HL-60 (cell line): ENCODE measurements at regions not wholly inside any gene's neighbourhood (a gene's known extent, or its start where the extent isn't known, plus 50 kb on each side); places are given as distances from the start of the nearest gene placed in this dataset.

ENCODE experiments used
- DNase-seq, 2 experiments: peaks; one replicate each; pipeline ENCODE4 v3.0.0-alpha.2; 2010 to 2020; ENCODE audit warnings: low read depth in 1 of 2, low spot score in 1 of 2
- H3K27ac ChIP-seq: fragments of 250-450 bp; sonication (Bioruptor Pico); replicated peaks from 2 replicates; pipeline ENCODE4 v1.5.1; 2020; ENCODE audit warnings: mild to moderate bottlenecking, moderate library complexity
- H3K27me3 ChIP-seq: fragments of 250-450 bp; sonication (Bioruptor Pico); 2 replicates; pipeline ENCODE4 v1.5.1; 2021; ENCODE audit warnings: mild to moderate bottlenecking, moderate library complexity; ENCODE audit not compliant: insufficient read depth, poor library complexity, severe bottlenecking
- H3K4me3 ChIP-seq: replicated peaks from 2 replicates; pipeline ENCODE4 v1.5.1; 2011; ENCODE audit warnings: mild to moderate bottlenecking, control low read depth, low read length; ENCODE audit not compliant: insufficient read depth
- GABPA ChIP-seq: IDR thresholded peaks from 2 replicates; pipeline ENCODE4 v1.6.1; 2012; ENCODE audit warnings: low read depth
- POLR2AphosphoS5 ChIP-seq: IDR thresholded peaks from 2 replicates; pipeline ENCODE4 v1.6.1; 2012; ENCODE audit warnings: low read depth
- REST ChIP-seq: IDR thresholded peaks from 2 replicates; pipeline ENCODE4 v1.6.1; 2012; ENCODE audit warnings: low read depth; ENCODE audit not compliant: insufficient replicate concordance
- SPI1 ChIP-seq: IDR thresholded peaks from 2 replicates; pipeline ENCODE4 v1.6.1; 2012; ENCODE audit warnings: low read depth, mild to moderate bottlenecking, borderline replicate concordance
- TF ChIP-seq, protein P1 (sequence below): IDR thresholded peaks from one replicate; pipeline ENCODE4 v1.5.1; 2011; ENCODE audit warnings: low read length, control low read depth, inconsistent platforms; ENCODE audit not compliant: insufficient read depth

DNA sequence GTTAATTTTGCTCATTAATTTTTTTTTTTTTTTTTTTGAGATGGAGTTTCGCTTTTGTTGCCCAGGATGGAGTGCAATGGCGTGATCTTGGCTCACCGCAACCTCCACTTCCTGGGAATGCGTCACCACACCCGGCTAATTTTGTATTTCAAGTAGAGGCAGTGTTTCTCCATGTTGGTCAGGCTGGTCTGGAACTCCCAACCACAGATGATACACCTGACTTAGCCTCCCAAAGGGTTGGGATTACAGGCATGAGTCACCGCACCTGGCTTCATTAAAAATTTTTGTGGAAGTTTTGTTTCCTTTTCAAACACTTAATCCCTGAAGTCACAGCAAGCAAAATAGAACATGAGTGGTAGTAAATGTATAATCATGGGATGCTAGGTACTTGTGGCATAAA is 857.2 kb upstream of the PHF14 start:
- Histone ChIP-seq H3K27me3 (no peaks in the 10 kb centered on the region), H3K27ac (no peak overlapping the region), H3K4me3 (no peak overlapping the region)
- no peak for DNase-seq
- TF ChIP-seq SPI1 = no peak
- no peak for TF ChIP-seq REST
- no peak for TF ChIP-seq POLR2AphosphoS5
- TF ChIP-seq, protein P1, sequence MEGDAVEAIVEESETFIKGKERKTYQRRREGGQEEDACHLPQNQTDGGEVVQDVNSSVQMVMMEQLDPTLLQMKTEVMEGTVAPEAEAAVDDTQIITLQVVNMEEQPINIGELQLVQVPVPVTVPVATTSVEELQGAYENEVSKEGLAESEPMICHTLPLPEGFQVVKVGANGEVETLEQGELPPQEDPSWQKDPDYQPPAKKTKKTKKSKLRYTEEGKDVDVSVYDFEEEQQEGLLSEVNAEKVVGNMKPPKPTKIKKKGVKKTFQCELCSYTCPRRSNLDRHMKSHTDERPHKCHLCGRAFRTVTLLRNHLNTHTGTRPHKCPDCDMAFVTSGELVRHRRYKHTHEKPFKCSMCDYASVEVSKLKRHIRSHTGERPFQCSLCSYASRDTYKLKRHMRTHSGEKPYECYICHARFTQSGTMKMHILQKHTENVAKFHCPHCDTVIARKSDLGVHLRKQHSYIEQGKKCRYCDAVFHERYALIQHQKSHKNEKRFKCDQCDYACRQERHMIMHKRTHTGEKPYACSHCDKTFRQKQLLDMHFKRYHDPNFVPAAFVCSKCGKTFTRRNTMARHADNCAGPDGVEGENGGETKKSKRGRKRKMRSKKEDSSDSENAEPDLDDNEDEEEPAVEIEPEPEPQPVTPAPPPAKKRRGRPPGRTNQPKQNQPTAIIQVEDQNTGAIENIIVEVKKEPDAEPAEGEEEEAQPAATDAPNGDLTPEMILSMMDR = no peak
- no peak for TF ChIP-seq GABPA

DNA sequence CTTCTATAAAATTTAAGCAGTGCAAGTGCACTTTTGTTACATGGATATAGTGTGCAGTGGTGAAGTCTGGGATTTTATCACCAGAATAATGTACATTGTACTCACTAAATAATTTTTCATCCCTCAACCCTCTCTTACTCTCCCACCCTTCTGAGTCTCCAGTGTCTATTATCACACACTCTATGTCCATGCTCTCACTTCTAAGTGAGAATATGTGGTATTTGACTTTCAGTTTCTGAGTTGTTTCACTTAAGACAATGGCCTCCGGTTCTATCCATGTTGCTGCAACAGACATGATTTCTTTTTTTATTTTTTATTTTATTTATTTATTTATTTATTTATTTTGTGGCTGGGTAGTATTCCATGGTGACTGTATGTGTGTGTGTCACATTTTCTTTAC is 855.9 kb upstream of the PHF14 start:
- TF ChIP-seq GABPA (no peak), REST (no peak), POLR2AphosphoS5 (no peak), SPI1 (no peak)
- TF ChIP-seq, protein P1 = no peak
- no peaks in the 10 kb centered on the region for H3K27me3 ChIP-seq
- no peak overlapping the region for H3K27ac ChIP-seq
- no peak overlapping the region for H3K4me3 ChIP-seq
- no peak for DNase-seq

GRCh38 chr7:10120936-10121335 is 852.7 kb upstream of the PHF14 start:
- DNase-seq = no peak
- Histone ChIP-seq H3K27ac (no peak overlapping the region), H3K27me3 (no peaks in the 10 kb centered on the region), H3K4me3 (no peak overlapping the region)
- TF ChIP-seq POLR2AphosphoS5 = no peak
- no peak for TF ChIP-seq REST
- TF ChIP-seq, protein P1 = no peak
- TF ChIP-seq SPI1 = no peak
- TF ChIP-seq GABPA = no peak
